Fibroblast of skin of right biceps (primary cell): ENCODE measurements at regions not wholly inside any gene's neighbourhood (a gene's known extent, or its start where the extent isn't known, plus 50 kb on each side); places are given as distances from the start of the nearest gene placed in this dataset.
A peak's percentile ranks its signal among the peaks of the same experiment; 100 is the strongest.

Source experiments
- DNase-seq: peaks from one replicate; pipeline ENCODE4 v3.0.0-alpha.2; 2013

DNA sequence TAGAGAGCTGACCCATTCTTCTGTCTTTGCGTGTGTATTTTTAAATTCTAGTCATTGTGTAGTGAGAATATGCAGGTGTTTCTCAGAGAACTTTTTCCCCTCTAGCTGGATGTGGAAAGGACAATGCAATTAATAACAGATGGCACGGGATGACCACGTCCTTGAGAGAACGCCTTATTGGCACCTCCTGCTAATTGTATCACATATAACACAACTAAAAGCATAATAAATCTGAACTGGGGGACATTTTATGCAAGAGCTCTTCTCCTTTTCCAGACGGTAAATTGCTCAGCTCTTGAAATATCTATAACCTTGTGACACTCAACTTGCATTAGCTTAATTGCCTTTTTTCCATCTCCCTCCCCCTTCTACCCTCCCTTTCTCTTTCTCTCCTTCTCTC lies 62.9 kb upstream of the IZUMO3 start:
- DNase-seq = no peak

DNA sequence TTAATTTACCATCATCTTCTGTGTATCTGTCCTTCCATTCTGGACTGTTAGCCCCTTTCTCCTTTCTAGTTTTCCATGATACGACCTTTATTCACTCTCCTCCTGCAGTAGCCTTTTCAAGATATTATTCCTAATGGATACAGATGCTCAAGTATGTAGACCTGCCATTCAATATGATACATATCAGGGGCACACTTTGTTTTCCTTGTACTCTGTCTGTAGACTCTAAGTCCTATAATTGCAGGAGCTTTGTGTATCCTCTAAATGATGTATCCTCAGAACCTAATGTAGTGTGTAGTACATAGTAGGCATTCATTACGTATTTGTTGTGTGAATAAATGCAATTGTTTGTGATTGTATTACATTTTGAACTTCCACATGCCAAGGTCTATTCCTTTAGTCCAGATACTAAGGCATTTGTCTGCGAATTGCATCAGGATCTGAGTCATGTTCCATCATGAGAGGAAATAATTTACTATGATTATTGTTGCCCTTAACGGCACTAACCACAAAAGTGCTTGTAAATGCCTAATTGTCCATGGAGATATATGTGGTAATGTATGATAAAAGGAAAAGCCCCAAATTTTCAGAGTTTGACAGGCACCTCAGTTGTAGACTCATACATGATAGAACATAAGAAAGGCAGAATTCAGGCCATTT lies 57.1 kb upstream of the IZUMO3 start:
- DNase-seq = peak; percentile 73
